Hematopoietic multipotent progenitor cell treated with erythropoietin and hydrocortisone succinate and interleukin-3 and kit ligand, for 15 days (in vitro differentiated cells): ENCODE measurements at regions not wholly inside any gene's neighbourhood (a gene's known extent, or its start where the extent isn't known, plus 50 kb on each side); places are given as distances from the start of the nearest gene placed in this dataset.

Experiments used
- DNase-seq: peaks from one replicate; pipeline ENCODE4 v3.0.0-alpha.2; 2015; ENCODE audit warnings: low spot score

- DNase-seq: no peak
Observed at GRCh38 chr2:128493880-128494279, 175.2 kb upstream of the HS6ST1 start.

- no peak for DNase-seq
Observed at GRCh38 chr2:128494307-128494639, 175.6 kb upstream of the HS6ST1 start.

- DNase-seq: no peak
Observed at GRCh38 chr2:128494640-128495321, 176.1 kb upstream of the HS6ST1 start.

- no peak for DNase-seq
Observed at GRCh38 chr2:128495996-128496547, 177.4 kb upstream of the HS6ST1 start.

GRCh38 chr2:128496700-128497099 lies 178.0 kb upstream of the HS6ST1 start:
- no peak for DNase-seq

GRCh38 chr2:128497461-128497860 lies 178.8 kb upstream of the HS6ST1 start:
- DNase-seq: no peak

GRCh38 chr2:128498086-128498485 lies 179.4 kb upstream of the HS6ST1 start:
- DNase-seq: no peak

- no peak for DNase-seq
Observed at GRCh38 chr2:128498589-128498988, 179.9 kb upstream of the HS6ST1 start.

- DNase-seq: no peak
Observed at GRCh38 chr2:128499367-128500137, 180.9 kb upstream of the HS6ST1 start.

- DNase-seq: no peak
Observed at GRCh38 chr2:128500138-128500800, 181.6 kb upstream of the HS6ST1 start.

- no peak for DNase-seq
Observed at GRCh38 chr2:128501006-128501690, 182.5 kb upstream of the HS6ST1 start.

- DNase-seq: no peak
Observed at GRCh38 chr2:128501700-128502099, 183.0 kb upstream of the HS6ST1 start.

GRCh38 chr2:128502200-128502599 lies 183.5 kb upstream of the HS6ST1 start:
- no peak for DNase-seq

GRCh38 chr2:128502638-128503246 lies 184.1 kb upstream of the HS6ST1 start:
- DNase-seq: no peak

GRCh38 chr2:128503399-128504245 lies 185.0 kb upstream of the HS6ST1 start:
- no peak for DNase-seq

- no peak for DNase-seq
Observed at GRCh38 chr2:128504246-128505149, 185.8 kb upstream of the HS6ST1 start.

- DNase-seq: no peak
Observed at GRCh38 chr2:128505150-128505490, 186.5 kb upstream of the HS6ST1 start.

- no peak for DNase-seq
Observed at GRCh38 chr2:128505575-128506526, 187.2 kb upstream of the HS6ST1 start.

GRCh38 chr2:128506534-128506933 lies 187.9 kb upstream of the HS6ST1 start:
- DNase-seq: no peak
